ENCODE measurements at regions not wholly inside any gene's neighbourhood (a gene's known extent, or its start where the extent isn't known, plus 50 kb on each side); places are given as distances from the start of the nearest gene placed in this dataset.

DNA sequence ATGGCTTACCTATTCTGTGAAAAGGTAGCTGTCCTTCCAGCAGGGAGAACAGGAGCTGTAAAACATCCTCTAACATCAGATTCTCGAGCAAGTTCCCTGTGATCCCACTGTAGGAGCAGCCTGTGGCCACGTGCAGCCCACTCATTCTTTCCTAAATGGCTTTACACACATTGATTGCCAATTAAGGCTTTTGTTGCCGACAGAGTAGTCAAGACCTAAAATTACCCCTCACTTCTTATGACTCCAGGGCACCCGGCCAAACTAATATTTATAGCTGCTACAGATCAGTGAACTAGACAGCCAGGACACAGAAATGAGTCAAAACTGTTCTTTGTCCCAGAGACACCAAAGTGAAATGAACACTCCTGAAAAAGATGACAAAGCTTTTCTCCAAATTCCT is 832.1 kb downstream of the SORCS3 start:
- H3K27ac ChIP-seq: no peak overlapping the region
- no peak for DNase-seq
- WGBS, 5 donors: 29 to 43% (median 37%) methylated on average over 4 of the region's 4 CpGs

DNA sequence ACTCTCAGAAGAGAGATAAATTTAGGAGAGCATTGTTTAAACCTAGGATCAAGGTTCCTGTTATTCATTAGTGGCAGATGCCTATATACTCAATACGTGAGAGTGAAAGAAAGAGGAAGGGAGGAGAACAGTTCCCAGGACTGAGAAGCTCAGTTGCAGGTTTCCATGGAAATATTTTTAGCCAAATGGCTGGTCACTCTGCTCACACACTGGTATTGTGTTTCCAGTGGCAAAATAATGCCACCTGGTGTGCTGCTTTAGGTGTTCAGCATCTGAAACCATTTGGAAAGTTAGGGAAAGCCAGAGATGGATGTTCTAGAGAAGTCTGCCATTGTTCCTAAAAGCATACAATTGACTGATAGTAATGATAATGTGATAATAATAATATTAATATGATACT is 827.7 kb downstream of the SORCS3 start:
- no peak for TF ChIP-seq POLR2AphosphoS5 (IDR thresholded peaks at IDR 0.05)
- no peak for TF ChIP-seq CTCF (IDR thresholded peaks at IDR 0.05 in 8 of 11, conservative IDR thresholded peaks at IDR 0.05 in 3 of 11)
- TF ChIP-seq POLR2A (IDR thresholded peaks at IDR 0.05): no peak
- Histone ChIP-seq H3K4me1 (no peaks in the 10 kb centered on the region), H3K27me3 (replicated peaks in 1 of 7) (no peaks in the 10 kb centered on the region), H3K9me3 (peaks cover 0 to 4% (median 0%) of the 10 kb centered on the region in 8 donors), H3K27ac (no peak overlapping the region), H3K4me3 (no peak overlapping the region), H3K36me3 (no peaks in the 10 kb centered on the region)
- no peak for DNase-seq
- WGBS, 5 donors: 10 to 27% (median 23%) methylated on average over 1 of the region's 1 CpG
- intact Hi-C loops (cut with DNase I; ENCODE audit: low total_unique reads): no loop called here

More for the DNA sequence above, 832.1 kb downstream of the SORCS3 start:
- no peak overlapping the region for H3K4me3 ChIP-seq
- intact Hi-C loops (cut with DNase I; ENCODE audit: low total_unique reads): no loop called here
- no peak for TF ChIP-seq CTCF (IDR thresholded peaks at IDR 0.05 in 8 of 11, conservative IDR thresholded peaks at IDR 0.05 in 3 of 11)
- no peak for TF ChIP-seq POLR2A (IDR thresholded peaks at IDR 0.05)
- TF ChIP-seq POLR2AphosphoS5 (IDR thresholded peaks at IDR 0.05): no peak
- no peaks in the 10 kb centered on the region for H3K36me3 ChIP-seq
- peaks cover 0 to 7% (median 0%) of the 10 kb centered on the region in 8 donors for H3K9me3 ChIP-seq
- no peaks in the 10 kb centered on the region for H3K27me3 ChIP-seq (replicated peaks in 1 of 7)
- no peaks in the 10 kb centered on the region for H3K4me1 ChIP-seq

DNA sequence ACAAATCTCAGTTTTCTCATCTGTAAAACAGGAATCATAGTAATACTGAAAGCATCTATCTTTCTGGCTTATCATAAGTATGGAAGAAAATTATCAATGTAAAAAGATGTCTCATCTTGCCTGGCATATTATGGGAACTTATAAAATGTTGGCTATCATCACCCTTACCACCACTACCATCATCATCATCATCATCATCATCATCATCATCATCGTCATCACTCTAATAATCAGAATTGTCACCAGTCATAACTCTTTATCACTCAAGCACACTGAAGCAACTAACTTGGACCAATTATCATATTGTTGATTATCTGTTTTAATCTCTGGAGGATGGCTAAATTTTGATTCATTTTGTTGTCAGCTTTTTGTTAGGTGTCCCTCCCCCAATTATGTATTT is 825.4 kb downstream of the SORCS3 start:
- no peak for TF ChIP-seq CTCF (IDR thresholded peaks at IDR 0.05 in 8 of 11, conservative IDR thresholded peaks at IDR 0.05 in 3 of 11)
- TF ChIP-seq POLR2A (IDR thresholded peaks at IDR 0.05): no peak
- TF ChIP-seq POLR2AphosphoS5 (IDR thresholded peaks at IDR 0.05): no peak
- Histone ChIP-seq H3K4me3 (no peak overlapping the region), H3K36me3 (no peaks in the 10 kb centered on the region), H3K4me1 (no peaks in the 10 kb centered on the region), H3K9me3 (peaks cover 0 to 20% (median 8%) of the 10 kb centered on the region in 8 donors), H3K27ac (no peak overlapping the region), H3K27me3 (replicated peaks in 1 of 7) (no peaks in the 10 kb centered on the region)
- intact Hi-C loops (cut with DNase I; ENCODE audit: low total_unique reads): no loop called here
- 87 to 96% (median 92%) methylated on average over 1 of the region's 1 CpG for WGBS, 5 donors
- no peak for DNase-seq

DNA sequence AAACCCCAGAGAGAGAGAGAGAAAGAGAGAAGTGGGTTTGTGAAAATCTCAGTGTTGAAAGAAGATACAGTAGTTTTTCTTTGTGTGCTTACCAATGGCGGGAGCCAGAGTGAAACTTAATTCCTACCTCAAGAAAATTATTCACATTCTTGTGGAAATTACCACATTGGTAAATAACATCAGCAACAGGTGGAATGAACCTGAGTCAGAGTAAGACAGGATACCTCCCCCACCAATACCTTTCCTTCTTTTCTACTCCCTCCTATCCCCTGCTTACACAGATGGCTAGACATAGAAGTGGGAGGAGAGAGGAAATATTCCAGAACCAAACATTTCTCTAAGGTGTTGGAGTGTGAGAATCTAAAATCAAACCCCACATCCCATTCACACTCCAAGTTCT is 793.9 kb downstream of the SORCS3 start:
- no peak overlapping the region for H3K4me3 ChIP-seq
- TF ChIP-seq POLR2AphosphoS5 (IDR thresholded peaks at IDR 0.05) (no peak), POLR2A (IDR thresholded peaks at IDR 0.05) (no peak), CTCF (IDR thresholded peaks at IDR 0.05 in 8 of 11, conservative IDR thresholded peaks at IDR 0.05 in 3 of 11) (no peak)
- DNase-seq: no peak
- WGBS, 5 donors: 68 to 82% (median 78%) methylated on average over 1 of the region's 1 CpG
- H3K27me3 ChIP-seq (replicated peaks in 1 of 7): no peaks in the 10 kb centered on the region
- intact Hi-C loops (cut with DNase I; ENCODE audit: low total_unique reads): no loop called here
- no peak overlapping the region for H3K27ac ChIP-seq
- H3K9me3 ChIP-seq: peaks cover 0 to 4% (median 0%) of the 10 kb centered on the region in 8 donors
- no peaks in the 10 kb centered on the region for H3K36me3 ChIP-seq
- no peaks in the 10 kb centered on the region for H3K4me1 ChIP-seq

Measured in spleen (tissue), 11 donors.